Liver (tissue), 3 donors: ENCODE measurements at regions not wholly inside any gene's neighbourhood (a gene's known extent, or its start where the extent isn't known, plus 50 kb on each side); places are given as distances from the start of the nearest gene placed in this dataset.

ENCODE experiments used
- ATF3 ChIP-seq: IDR thresholded peaks from 2 replicates; pipeline ENCODE4 v1.6.1; 2016; ENCODE audit warnings: antibody characterized with exemption
- CTCF ChIP-seq: fragments of 150-350 bp; IDR thresholded peaks from 2 replicates; pipeline ENCODE4 v1.5.1; 2017; ENCODE audit warnings: improper control_type of control experiment, low read depth, low read length; ENCODE audit not compliant: missing input control
- EGR1 ChIP-seq, 2 donors: IDR thresholded peaks; 2 replicates each; pipeline ENCODE4 v1.6.1; 2016 to 2018; ENCODE audit warnings: antibody characterized with exemption in 2 of 2, low read depth in 2 of 2
- GABPA ChIP-seq, 2 donors: IDR thresholded peaks in 1 of 2; conservative IDR thresholded peaks in 1 of 2; 2 replicates each; pipeline ENCODE4 v1.6.1; 2016; ENCODE audit warnings: antibody characterized with exemption in 2 of 2, mild to moderate bottlenecking in 1 of 2, moderate library complexity in 1 of 2
- JUND ChIP-seq, 2 donors: IDR thresholded peaks; 2 replicates each; pipeline ENCODE4 v1.6.1; 2016; ENCODE audit warnings: antibody characterized with exemption in 2 of 2
- MAX ChIP-seq: IDR thresholded peaks from 2 replicates; pipeline ENCODE4 v1.6.1; 2016; ENCODE audit warnings: antibody characterized with exemption
- NR2F2 ChIP-seq: IDR thresholded peaks from 2 replicates; pipeline ENCODE4 v1.6.1; 2016; ENCODE audit warnings: antibody characterized with exemption
- RAD21 ChIP-seq, 2 donors: IDR thresholded peaks; 2 replicates each; pipeline ENCODE4 v1.6.1; 2016; ENCODE audit warnings: antibody characterized with exemption in 2 of 2, mild to moderate bottlenecking in 2 of 2
- REST ChIP-seq: IDR thresholded peaks from 2 replicates; pipeline ENCODE4 v1.6.1; 2016; ENCODE audit warnings: antibody characterized with exemption, mild to moderate bottlenecking
- RXRA ChIP-seq, 2 donors: IDR thresholded peaks; 2 replicates each; pipeline ENCODE4 v1.6.1; 2017 to 2018; ENCODE audit warnings: antibody characterized with exemption in 2 of 2, mild to moderate bottlenecking in 1 of 2
- SP1 ChIP-seq: IDR thresholded peaks from 2 replicates; pipeline ENCODE4 v1.6.1; 2018; ENCODE audit warnings: antibody characterized with exemption, mild to moderate bottlenecking
- TAF1 ChIP-seq: conservative IDR thresholded peaks from 2 replicates; pipeline ENCODE4 v1.6.1; 2016; ENCODE audit warnings: antibody characterized with exemption, mild to moderate bottlenecking
- YY1 ChIP-seq: IDR thresholded peaks from 2 replicates; pipeline ENCODE4 v1.6.1; 2016; ENCODE audit warnings: antibody characterized with exemption, mild to moderate bottlenecking
- ZBTB33 ChIP-seq: IDR thresholded peaks from 2 replicates; pipeline ENCODE4 v1.6.1; 2016; ENCODE audit warnings: antibody characterized with exemption
- donor health status: healthy.
- donor health status: healthy.

GRCh38 chr6:68313911-68314310 lies 321.2 kb upstream of the ADGRB3 start:
- TF ChIP-seq CTCF: peak; percentile 15
- TF ChIP-seq ATF3: no peak
- no peak for TF ChIP-seq JUND (IDR thresholded peaks at IDR 0.05)
- TF ChIP-seq YY1: no peak
- TF ChIP-seq REST: no peak
- TF ChIP-seq RAD21 (IDR thresholded peaks at IDR 0.05): peak in 1 of 2 donors; percentile 29
- no peak for TF ChIP-seq TAF1
- TF ChIP-seq EGR1 (IDR thresholded peaks at IDR 0.05; ENCODE audit: low read depth in 2 of 2): no peak
- TF ChIP-seq GABPA (IDR thresholded peaks at IDR 0.05 in 1 of 2, conservative IDR thresholded peaks at IDR 0.05 in 1 of 2): no peak
- TF ChIP-seq SP1: no peak
- no peak for TF ChIP-seq MAX
- TF ChIP-seq ZBTB33: no peak
- no peak for TF ChIP-seq RXRA (IDR thresholded peaks at IDR 0.05)
- no peak for TF ChIP-seq NR2F2
